Right cardiac atrium (tissue), 5 donors: ENCODE measurements at regions not wholly inside any gene's neighbourhood (a gene's known extent, or its start where the extent isn't known, plus 50 kb on each side); places are given as distances from the start of the nearest gene placed in this dataset.
"Not testable (repeated sequence)": the region's sequence is repeated elsewhere in the genome, so short reads cannot be mapped to it uniquely, and the experiment has no call there.

Source experiments
- ATAC-seq, 2 donors: fragments of 200-7000 bp; cut with Tn5 transposase; one replicate each; pipeline versions ENCODE4 v1.8.0 to v1.9.1; 2020; ENCODE audit warnings: moderate library complexity in 2 of 2, mild to moderate bottlenecking in 1 of 2
- DNase-seq, 3 donors: peaks; one replicate each; pipeline ENCODE4 v3.0.0-alpha.2; 2020
- H3K27ac ChIP-seq: one replicate; pipeline ENCODE4 v1.5.1; 2013; ENCODE audit warnings: mild to moderate bottlenecking, low read length, control low read depth, moderate library complexity
- H3K27me3 ChIP-seq: one replicate; pipeline ENCODE4 v1.6.1; 2013; ENCODE audit not compliant: control insufficient read depth, insufficient read depth
- H3K4me1 ChIP-seq: one replicate; pipeline ENCODE4 v1.6.1; 2013; ENCODE audit warnings: low read length; ENCODE audit not compliant: control insufficient read depth, insufficient read depth
- H3K4me3 ChIP-seq: one replicate; pipeline ENCODE4 v1.5.1; 2013; ENCODE audit warnings: low read length, control low read depth
- H3K9me3 ChIP-seq: one replicate; pipeline ENCODE4 v1.6.1; 2013; ENCODE audit warnings: low read length; ENCODE audit not compliant: control insufficient read depth
- WGBS: extraction: QIAGEN DNeasy Blood & Tissue Kit; methylation state at CpG from one replicate; pipeline ENCODE4 v1.1.7; 2013; 5-methylcytosine and 5-hydroxymethylcytosine counted together
- intact Hi-C, 4 donors: fragments of 100-400 bp; cut with DNase I; formaldehyde crosslinking; loops; one replicate each; pipeline versions ENCODE4 v1.11.0 to v1.14.0; 2022 to 2023
- donor health status: healthy with polysubstance abuse.
- donor health status: DM: no; HTN: yes; CAD: no.
- donor health status: DM: no; HTN: no; CAD: no.
- donor health status: DM: no; HTN: yes; CAD: no; lungs with severe emphysema.
- donor health status: DM: yes; HTN: yes; CAD: no.

GRCh38 chr5:16987776-16988175 is 51.7 kb upstream of the MYO10 start:
- Histone ChIP-seq H3K4me3 (no peak overlapping the region), H3K9me3 (peaks cover 3% of the 10 kb centered on the region), H3K4me1 (no peaks in the 10 kb centered on the region), H3K27ac (no peak overlapping the region), H3K27me3 (no peaks in the 10 kb centered on the region)
- intact Hi-C loops = no loop called here
- 76% methylated on average over 1 of the region's 1 CpG for WGBS
- ATAC-seq (no peak), DNase-seq (no peak)

- H3K9me3 ChIP-seq, H3K4me1 ChIP-seq, H3K27ac ChIP-seq, H3K27me3 ChIP-seq, ATAC-seq, H3K4me3 ChIP-seq, DNase-seq, intact Hi-C loops: not testable (repeated sequence)
- 98% methylated on average over 42 of the region's 43 CpGs for WGBS
Observed at GRCh38 chr5:16990817-16991520, 54.9 kb upstream of the MYO10 start.

GRCh38 chr5:16992006-16992405 is 55.9 kb upstream of the MYO10 start:
- no peak for ATAC-seq
- Histone ChIP-seq H3K4me1 (no peaks in the 10 kb centered on the region), H3K9me3 (no peaks in the 10 kb centered on the region), H3K27ac (no peak overlapping the region), H3K27me3 (no peaks in the 10 kb centered on the region), H3K4me3 (no peak overlapping the region)
- no peak for DNase-seq
- WGBS = 93% methylated on average over 2 of the region's 2 CpGs
- intact Hi-C loops = no loop called here

DNA sequence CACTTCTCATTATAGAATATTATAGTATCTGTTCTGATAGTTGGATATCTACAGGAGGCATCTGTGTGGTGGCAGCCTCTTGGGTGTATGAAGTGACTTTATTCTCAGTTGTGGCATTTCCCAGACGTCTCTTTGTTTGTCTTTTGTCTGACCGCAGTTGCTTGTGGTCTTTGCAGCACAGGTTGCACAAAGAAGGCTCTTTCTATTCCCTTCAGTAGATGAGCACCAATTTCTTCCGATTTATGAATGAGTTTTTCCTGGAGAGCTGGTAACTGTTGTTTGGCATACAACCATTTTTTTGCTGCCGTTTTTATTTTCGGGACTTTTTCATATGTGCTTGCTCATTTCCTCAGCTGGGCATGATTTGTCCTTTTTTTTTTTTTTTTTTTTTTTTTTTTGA is 56.4 kb upstream of the MYO10 start:
- Histone ChIP-seq H3K27ac (no peak overlapping the region), H3K4me3 (no peak overlapping the region), H3K27me3 (no peaks in the 10 kb centered on the region), H3K4me1 (no peaks in the 10 kb centered on the region), H3K9me3 (no peaks in the 10 kb centered on the region)
- WGBS = 49% methylated on average over 5 of the region's 5 CpGs
- ATAC-seq = no peak
- intact Hi-C loops = no loop called here
- DNase-seq = no peak

GRCh38 chr5:16994565-16994964 is 58.5 kb upstream of the MYO10 start:
- intact Hi-C loops = no loop called here
- WGBS = 51% methylated on average over 3 of the region's 3 CpGs
- no peak overlapping the region for H3K27ac ChIP-seq

GRCh38 chr5:16995372-16995771 is 59.3 kb upstream of the MYO10 start:
- no peak overlapping the region for H3K27ac ChIP-seq
- DNase-seq = no peak

More at GRCh38 chr5:16994565-16994964, 58.5 kb upstream of the MYO10 start:
- Histone ChIP-seq H3K9me3 (no peaks in the 10 kb centered on the region), H3K4me1 (no peaks in the 10 kb centered on the region), H3K4me3 (no peak overlapping the region), H3K27me3 (no peaks in the 10 kb centered on the region)
- ATAC-seq (no peak), DNase-seq (no peak)

DNA sequence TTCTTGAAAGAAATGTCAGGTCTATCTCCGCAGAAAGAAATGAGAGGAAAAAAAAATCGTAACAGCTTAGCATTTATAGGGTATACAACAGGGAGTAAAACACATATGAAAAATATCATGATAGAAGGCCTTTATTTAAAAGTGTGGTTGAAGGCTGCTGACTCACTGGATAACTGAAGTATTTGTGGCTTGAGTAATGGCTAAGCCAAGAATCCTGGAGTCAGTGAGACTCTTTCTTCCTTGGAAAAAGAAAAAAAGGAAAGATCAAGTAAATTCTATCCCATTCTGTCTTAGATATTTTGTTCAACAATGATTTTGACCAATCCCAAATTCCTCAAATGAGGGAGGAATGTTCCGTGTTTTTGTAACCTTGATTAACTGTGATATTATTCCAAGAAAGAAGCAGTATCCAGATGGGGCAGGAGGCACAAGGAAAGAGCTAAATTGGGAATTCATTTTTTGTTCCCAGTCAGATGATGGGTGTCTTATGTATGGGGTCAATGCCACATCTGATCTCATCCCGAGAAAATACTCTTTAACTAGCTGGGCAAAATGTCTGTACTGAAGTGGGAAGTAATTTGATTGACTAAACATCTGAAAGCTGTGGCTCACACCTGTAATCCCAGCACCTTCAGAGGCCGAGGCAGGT is 64.3 kb upstream of the MYO10 start:
- Histone ChIP-seq H3K4me1 (no peaks in the 10 kb centered on the region), H3K4me3 (no peak overlapping the region), H3K27me3 (no peaks in the 10 kb centered on the region), H3K27ac (no peak overlapping the region), H3K9me3 (no peaks in the 10 kb centered on the region)
- DNase-seq = no peak
- intact Hi-C loops = no loop called here
- ATAC-seq = no peak
- 63% methylated on average over 5 of the region's 5 CpGs for WGBS

More at GRCh38 chr5:16995372-16995771, 59.3 kb upstream of the MYO10 start:
- 69% methylated on average over 4 of the region's 4 CpGs for WGBS
- no peak for ATAC-seq
- no peak overlapping the region for H3K4me3 ChIP-seq
- no peaks in the 10 kb centered on the region for H3K9me3 ChIP-seq
- no peaks in the 10 kb centered on the region for H3K4me1 ChIP-seq
- no peaks in the 10 kb centered on the region for H3K27me3 ChIP-seq
- intact Hi-C loops = no loop called here

DNA sequence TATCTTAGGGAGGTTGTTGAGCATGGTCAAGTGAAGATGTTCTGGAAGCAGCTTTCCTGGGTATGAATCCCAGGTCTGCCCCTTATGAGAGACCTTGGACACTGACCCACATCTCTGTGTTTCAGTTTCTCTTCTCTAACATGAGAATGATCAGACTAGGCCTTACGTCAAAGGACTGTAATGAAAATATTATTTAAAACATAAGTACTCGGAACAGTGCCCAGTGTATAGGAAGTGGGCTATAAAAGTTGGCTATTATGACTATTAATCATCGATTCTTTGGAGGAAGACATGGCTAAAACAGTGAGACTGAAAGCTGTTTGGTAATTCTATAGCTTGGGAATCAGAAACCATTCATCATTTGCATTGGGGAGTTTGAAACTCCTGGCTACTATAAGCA is 65.3 kb upstream of the MYO10 start:
- Histone ChIP-seq H3K4me1 (no peaks in the 10 kb centered on the region), H3K4me3 (no peak overlapping the region), H3K27me3 (no peaks in the 10 kb centered on the region), H3K9me3 (no peaks in the 10 kb centered on the region), H3K27ac (no peak overlapping the region)
- ATAC-seq = no peak
- no peak for DNase-seq
- 90% methylated on average over 3 of the region's 3 CpGs for WGBS
- intact Hi-C loops = no loop called here

- DNase-seq = no peak
- Histone ChIP-seq H3K4me3 (no peak overlapping the region), H3K27me3 (no peaks in the 10 kb centered on the region), H3K4me1 (no peaks in the 10 kb centered on the region), H3K27ac (no peak overlapping the region), H3K9me3 (no peaks in the 10 kb centered on the region)
- intact Hi-C loops = no loop called here
- ATAC-seq = no peak
- 71% methylated on average over 13 of the region's 13 CpGs for WGBS
Observed at GRCh38 chr5:17004441-17005106, 68.5 kb upstream of the MYO10 start.

DNA sequence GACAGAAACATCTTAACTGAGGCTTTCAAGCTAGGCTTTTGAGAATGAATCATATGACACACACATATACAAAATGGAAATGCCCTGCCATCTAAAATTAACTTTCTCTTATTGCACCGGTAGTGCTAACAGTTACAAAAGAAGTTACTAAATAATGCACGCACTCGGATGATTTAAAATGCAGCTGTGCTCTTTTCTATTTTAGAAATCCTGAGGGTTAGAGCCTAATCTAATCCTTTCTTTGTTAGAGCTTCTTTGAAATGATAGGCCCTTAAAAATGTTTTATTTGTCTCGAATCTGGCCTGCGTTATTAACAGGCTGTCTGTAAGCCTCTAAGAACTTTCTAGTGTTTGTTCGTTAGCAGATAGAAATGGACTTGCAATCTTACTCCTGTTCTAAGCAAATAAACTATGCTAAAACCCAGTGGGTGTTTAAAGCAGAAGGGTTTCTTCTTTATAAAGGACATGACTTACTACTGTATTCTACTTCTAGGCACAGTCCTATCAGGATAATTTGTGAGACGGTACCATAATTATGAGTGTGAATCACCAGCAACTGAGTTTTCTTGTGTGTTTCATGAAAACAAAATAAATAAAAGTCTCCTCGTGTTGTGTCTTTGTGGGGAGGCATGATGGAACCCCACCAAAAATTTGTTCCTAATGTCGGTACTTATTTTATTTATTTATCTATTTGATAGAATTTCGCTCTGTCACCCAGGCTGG is 69.2 kb upstream of the MYO10 start:
- intact Hi-C loops = no loop called here
- ATAC-seq (no peak), DNase-seq (no peak)
- H3K4me1 ChIP-seq = no peaks in the 10 kb centered on the region
- H3K27me3 ChIP-seq = no peaks in the 10 kb centered on the region
- WGBS = 56% methylated on average over 10 of the region's 10 CpGs
- no peak overlapping the region for H3K4me3 ChIP-seq
- H3K27ac ChIP-seq = no peak overlapping the region
- no peaks in the 10 kb centered on the region for H3K9me3 ChIP-seq

GRCh38 chr5:17012289-17012688 is 76.2 kb upstream of the MYO10 start:
- no peak for ATAC-seq
- H3K27me3 ChIP-seq = no peaks in the 10 kb centered on the region

More at GRCh38 chr5:17012289-17012688, 76.2 kb upstream of the MYO10 start:
- WGBS = 76% methylated on average over 3 of the region's 3 CpGs
- intact Hi-C loops = no loop called here
- Histone ChIP-seq H3K4me3 (no peak overlapping the region), H3K4me1 (no peaks in the 10 kb centered on the region), H3K9me3 (no peaks in the 10 kb centered on the region), H3K27ac (no peak overlapping the region)
- DNase-seq = no peak
